Neural progenitor cell (in vitro differentiated cells): ENCODE measurements at regions not wholly inside any gene's neighbourhood (a gene's known extent, or its start where the extent isn't known, plus 50 kb on each side); places are given as distances from the start of the nearest gene placed in this dataset.

ENCODE experiments used
- DNase-seq: peaks from one replicate; pipeline ENCODE4 v3.0.0-alpha.2; 2016; ENCODE audit warnings: low spot score
- H2AFZ ChIP-seq: fragments of 200-600 bp; sonication (generic); replicated peaks from 2 replicates; pipeline ENCODE4 v1.6.1; 2016; ENCODE audit warnings: antibody characterized with exemption
- H3F3A ChIP-seq: fragments of 200-600 bp; sonication (generic); 2 replicates; pipeline ENCODE4 v1.6.1; 2016; ENCODE audit warnings: antibody characterized with exemption, low read depth
- H3K27ac ChIP-seq: fragments of 200-600 bp; sonication (generic); 2 replicates; pipeline ENCODE4 v1.5.1; 2016; ENCODE audit warnings: mild to moderate bottlenecking
- H3K27me3 ChIP-seq: fragments of 200-600 bp; sonication (generic); 2 replicates; pipeline ENCODE4 v1.6.1; 2016; ENCODE audit warnings: mild to moderate bottlenecking, moderate library complexity
- H3K36me3 ChIP-seq: fragments of 200-600 bp; sonication (generic); 2 replicates; pipeline ENCODE4 v1.5.1; 2016
- H3K4me1 ChIP-seq: fragments of 200-600 bp; sonication (generic); 2 replicates; pipeline ENCODE4 v1.6.1; 2016; ENCODE audit warnings: mixed run types
- H3K4me2 ChIP-seq: fragments of 200-600 bp; sonication (generic); 2 replicates; pipeline ENCODE4 v1.6.1; 2016
- H3K4me3 ChIP-seq: fragments of 200-600 bp; sonication (generic); 2 replicates; pipeline ENCODE4 v1.5.1; 2016
- H3K79me2 ChIP-seq: fragments of 200-600 bp; sonication (generic); 2 replicates; pipeline ENCODE4 v1.6.1; 2016; ENCODE audit warnings: low read depth
- H3K9ac ChIP-seq: fragments of 200-600 bp; sonication (generic); 2 replicates; pipeline ENCODE4 v1.6.1; 2016
- H3K9me3 ChIP-seq: fragments of 200-600 bp; sonication (generic); 2 replicates; pipeline ENCODE4 v1.5.1; 2016; ENCODE audit warnings: low read depth
- H4K20me1 ChIP-seq: fragments of 200-600 bp; sonication (generic); 2 replicates; pipeline ENCODE4 v1.6.1; 2016; ENCODE audit warnings: low read depth
- H3K27ac Mint-ChIP-seq: 3 replicates; pipeline ENCODE4 v1.8.0; 2021; ENCODE audit warnings: mixed read lengths
- H3K27me3 Mint-ChIP-seq: 2 replicates; pipeline ENCODE4 v1.8.0; 2022; ENCODE audit warnings: low read depth, mild to moderate bottlenecking, inconsistent platforms, moderate library complexity, mixed read lengths; ENCODE audit not compliant: insufficient read depth
- H3K36me3 Mint-ChIP-seq: 3 replicates; pipeline ENCODE4 v1.8.0; 2021; ENCODE audit warnings: mixed read lengths
- H3K4me1 Mint-ChIP-seq: 3 replicates; pipeline ENCODE4 v1.8.0; 2021; ENCODE audit warnings: mixed read lengths
- H3K4me3 Mint-ChIP-seq: 3 replicates; pipeline ENCODE4 v1.8.0; 2021; ENCODE audit warnings: mild to moderate bottlenecking, moderate library complexity, mixed read lengths
- H3K9me3 Mint-ChIP-seq: 3 replicates; pipeline ENCODE4 v1.8.0; 2020; ENCODE audit warnings: mixed read lengths
- CTCF ChIP-seq: fragments of 200-600 bp; sonication (generic); IDR thresholded peaks from 2 replicates; pipeline ENCODE4 v1.5.1; 2017; ENCODE audit warnings: antibody characterized with exemption, mild to moderate bottlenecking
- EZH2 ChIP-seq: fragments of 200-600 bp; sonication (generic); IDR thresholded peaks from 2 replicates; pipeline ENCODE4 v1.6.1; 2017; ENCODE audit warnings: antibody characterized with exemption, mild to moderate bottlenecking, moderate library complexity
- EZH2phosphoT487 ChIP-seq: fragments of 200-600 bp; sonication (generic); IDR thresholded peaks from 2 replicates; pipeline ENCODE4 v1.6.1; 2017; ENCODE audit warnings: antibody characterized with exemption

- TF ChIP-seq EZH2phosphoT487 (no peak), CTCF (no peak), EZH2 (no peak)
- Mint-ChIP-seq H3K9me3 (no peaks in the 10 kb centered on the region), H3K27me3 (no peaks in the 10 kb centered on the region), H3K4me3 (no peak overlapping the region), H3K4me1 (no peaks in the 10 kb centered on the region), H3K27ac (no peak overlapping the region), H3K36me3 (no peaks in the 10 kb centered on the region)
- Histone ChIP-seq H3K79me2 (no peaks in the 10 kb centered on the region), H3K27ac (no peak overlapping the region), H3K9ac (no peak overlapping the region), H3K4me1 (no peaks in the 10 kb centered on the region), H3K27me3 (no peaks in the 10 kb centered on the region), H4K20me1 (no peaks in the 10 kb centered on the region), H2AFZ (no peak overlapping the region), H3K4me3 (no peak overlapping the region), H3F3A (no peaks in the 10 kb centered on the region), H3K36me3 (no peaks in the 10 kb centered on the region), H3K4me2 (no peak overlapping the region), H3K9me3 (no peaks in the 10 kb centered on the region)
- DNase-seq, result peak; percentile 14
Observed at GRCh38 chr9:26292943-26293342, 599.7 kb downstream of the CAAP1 start.

GRCh38 chr9:26271495-26272122 lies 593.4 kb upstream of the TUSC1 start:
- H2AFZ ChIP-seq, result no peak overlapping the region
- no peaks in the 10 kb centered on the region for H3K36me3 Mint-ChIP-seq
- no peak overlapping the region for H3K4me3 Mint-ChIP-seq
- no peak for DNase-seq
- no peak overlapping the region for H3K9ac ChIP-seq
- H3K36me3 ChIP-seq, result no peaks in the 10 kb centered on the region
- no peaks in the 10 kb centered on the region for H3K9me3 Mint-ChIP-seq
- H3K9me3 ChIP-seq, result no peaks in the 10 kb centered on the region
- no peaks in the 10 kb centered on the region for H4K20me1 ChIP-seq
- TF ChIP-seq EZH2phosphoT487 (no peak), EZH2 (no peak), CTCF (no peak)
- H3K27ac Mint-ChIP-seq, result no peak overlapping the region
- H3K27me3 Mint-ChIP-seq, result peaks cover 1% of the 10 kb centered on the region
- no peak overlapping the region for H3K4me3 ChIP-seq
- no peaks in the 10 kb centered on the region for H3K27me3 ChIP-seq
- H3K79me2 ChIP-seq, result no peaks in the 10 kb centered on the region
- H3K4me1 Mint-ChIP-seq, result peaks cover 1% of the 10 kb centered on the region
- H3K4me2 ChIP-seq, result no peak overlapping the region
- H3K27ac ChIP-seq, result no peak overlapping the region
- no peaks in the 10 kb centered on the region for H3K4me1 ChIP-seq
- no peaks in the 10 kb centered on the region for H3F3A ChIP-seq

GRCh38 chr9:26266146-26266793 lies 588.0 kb upstream of the TUSC1 start:
- H3K36me3 ChIP-seq, result no peaks in the 10 kb centered on the region
- no peaks in the 10 kb centered on the region for H3K9me3 Mint-ChIP-seq

More at GRCh38 chr9:26266146-26266793, 588.0 kb upstream of the TUSC1 start:
- Mint-ChIP-seq H3K27me3 (peaks cover 2% of the 10 kb centered on the region), H3K4me3 (no peak overlapping the region), H3K36me3 (no peaks in the 10 kb centered on the region), H3K27ac (no peak overlapping the region), H3K4me1 (peaks cover 15% of the 10 kb centered on the region)
- Histone ChIP-seq H3K4me1 (no peaks in the 10 kb centered on the region), H3K9me3 (no peaks in the 10 kb centered on the region), H3K27me3 (no peaks in the 10 kb centered on the region), H3K79me2 (no peaks in the 10 kb centered on the region), H4K20me1 (no peaks in the 10 kb centered on the region), H3K27ac (no peak overlapping the region), H2AFZ (no peak overlapping the region), H3K4me2 (no peak overlapping the region), H3K9ac (no peak overlapping the region), H3K4me3 (no peak overlapping the region), H3F3A (no peaks in the 10 kb centered on the region)
- DNase-seq, result peak; percentile 10
- TF ChIP-seq EZH2phosphoT487 (no peak), CTCF (no peak), EZH2 (no peak)
